WTC11 (cell line): ENCODE measurements at regions not wholly inside any gene's neighbourhood (a gene's known extent, or its start where the extent isn't known, plus 50 kb on each side); places are given as distances from the start of the nearest gene placed in this dataset.

Experiments used
- ATAC-seq: fragments of 200-7000 bp; cut with Tn5 transposase; 2 replicates; pipeline ENCODE4 v1.10.0; 2021; ENCODE audit warnings: mild to moderate bottlenecking, moderate library complexity
- CTCF ChIA-PET: fragments of 300-600 bp; sonication (Branson Sonifier 250); formaldehyde crosslinking; loops from one replicate; lab custom pipeline; 2021; ENCODE audit warnings: antibody characterized with exemption; lab: Charles Lee
- POLR2A ChIA-PET: fragments of 350-600 bp; sonication (Branson Sonifier 250); formaldehyde crosslinking; loops from one replicate; lab custom pipeline; 2021; ENCODE audit warnings: antibody characterized with exemption; lab: Charles Lee
- DNase-seq: peaks from one replicate; pipeline ENCODE4 v3.0.0; 2021; ENCODE audit warnings: low spot score
- H3K27ac Mint-ChIP-seq: 2 replicates; pipeline ENCODE4 v1.8.0; 2021; ENCODE audit warnings: mixed read lengths
- H3K27me3 Mint-ChIP-seq: 2 replicates; pipeline ENCODE4 v1.8.0; 2021; ENCODE audit warnings: low read depth, mild to moderate bottlenecking, moderate library complexity, mixed read lengths
- H3K36me3 Mint-ChIP-seq: 2 replicates; pipeline ENCODE4 v1.8.0; 2021; ENCODE audit warnings: mixed read lengths
- H3K4me1 Mint-ChIP-seq: 2 replicates; pipeline ENCODE4 v1.8.0; 2022; ENCODE audit warnings: mixed read lengths
- H3K4me3 Mint-ChIP-seq: 2 replicates; pipeline ENCODE4 v1.8.0; 2021; ENCODE audit warnings: mild to moderate bottlenecking, moderate library complexity, mixed read lengths
- H3K9me3 Mint-ChIP-seq: 2 replicates; pipeline ENCODE4 v1.8.0; 2021; ENCODE audit warnings: mixed read lengths
- EMX1 ChIP-seq: fragments of 250-450 bp; sonication (Bioruptor Pico); IDR thresholded peaks from 2 replicates; pipeline ENCODE4 v1.8.0; 2021; ENCODE audit warnings: mild to moderate bottlenecking
- ESRRA ChIP-seq: sonication (generic); formaldehyde crosslinking; IDR thresholded peaks from 2 replicates; pipeline ENCODE4 v1.8.1; 2022; ENCODE audit warnings: mild to moderate bottlenecking, missing genetic modification reagents, borderline replicate concordance
- ETV6 ChIP-seq: sonication (generic); formaldehyde crosslinking; IDR thresholded peaks from 2 replicates; pipeline ENCODE4 v1.8.1; 2022; ENCODE audit warnings: mild to moderate bottlenecking, missing genetic modification reagents
- IRF2 ChIP-seq: sonication (generic); formaldehyde crosslinking; IDR thresholded peaks from 2 replicates; pipeline ENCODE4 v1.8.0; 2022; ENCODE audit warnings: low read depth, missing genetic modification reagents, borderline replicate concordance
- JAZF1 ChIP-seq: fragments of 250-450 bp; sonication (Bioruptor Pico); IDR thresholded peaks from 2 replicates; pipeline ENCODE4 v1.9.0; 2021; ENCODE audit warnings: moderate library complexity, mild to moderate bottlenecking, inconsistent platforms
- MYBL2 ChIP-seq: sonication (generic); formaldehyde crosslinking; IDR thresholded peaks from 2 replicates; pipeline ENCODE4 v1.8.1; 2023; ENCODE audit warnings: mild to moderate bottlenecking, moderate library complexity, missing genetic modification reagents
- NFE2L1 ChIP-seq: sonication (generic); formaldehyde crosslinking; IDR thresholded peaks from 2 replicates; pipeline ENCODE4 v1.8.1; 2023; ENCODE audit warnings: missing genetic modification reagents
- ZNF423 ChIP-seq: fragments of 250-450 bp; sonication (Bioruptor Pico); IDR thresholded peaks from 2 replicates; pipeline ENCODE4 v2.1.2; 2022; ENCODE audit warnings: mild to moderate bottlenecking, moderate library complexity
- TF ChIP-seq, protein P1 (sequence below): fragments of 250-450 bp; sonication (Bioruptor Pico); conservative IDR thresholded peaks from 2 replicates; pipeline ENCODE4 v1.9.0; 2021; ENCODE audit warnings: mild to moderate bottlenecking
- TF ChIP-seq, protein P2 (sequence below): sonication (generic); formaldehyde crosslinking; IDR thresholded peaks from 2 replicates; pipeline ENCODE4 v1.8.0; 2022; ENCODE audit warnings: mild to moderate bottlenecking, missing genetic modification reagents
- TF ChIP-seq, protein P3 (sequence below): sonication (generic); formaldehyde crosslinking; IDR thresholded peaks from 2 replicates; pipeline ENCODE4 v1.8.0; 2023; ENCODE audit warnings: mild to moderate bottlenecking, missing genetic modification reagents
- TF ChIP-seq, protein P4 (sequence below): sonication (generic); formaldehyde crosslinking; IDR thresholded peaks from 2 replicates; pipeline ENCODE4 v1.8.0; 2022; ENCODE audit warnings: mild to moderate bottlenecking, missing genetic modification reagents
- TF ChIP-seq, protein P5 (sequence below): fragments of 250-450 bp; sonication (Bioruptor Pico); IDR thresholded peaks from 2 replicates; pipeline ENCODE4 v1.9.0; 2021; ENCODE audit warnings: mild to moderate bottlenecking, borderline replicate concordance
- TF ChIP-seq, protein P6 (sequence below): fragments of 250-450 bp; sonication (Bioruptor Pico); IDR thresholded peaks from 2 replicates; pipeline ENCODE4 v1.9.0; 2021; ENCODE audit warnings: mild to moderate bottlenecking

DNA sequence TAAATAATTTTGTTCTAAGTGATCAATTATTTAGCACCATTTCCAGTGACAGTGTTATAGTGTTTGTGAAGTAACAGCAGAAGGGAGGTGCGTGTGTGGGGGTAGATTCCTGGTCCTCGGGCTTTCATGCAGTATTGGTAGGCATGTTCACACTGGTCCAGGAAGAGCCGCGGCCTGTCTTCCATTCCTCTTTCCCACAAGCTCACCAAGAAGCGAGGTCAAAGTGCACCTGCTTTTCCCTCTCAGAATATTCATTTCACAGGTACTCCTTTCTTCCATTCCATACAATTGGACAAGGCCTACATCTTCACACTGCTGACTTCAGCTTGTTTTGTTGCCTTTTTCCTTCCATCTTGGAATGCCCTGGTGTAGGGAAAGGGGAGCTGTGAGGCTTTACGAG is 151.8 kb upstream of the CELF2 start:
- Mint-ChIP-seq H3K36me3 (no peaks in the 10 kb centered on the region), H3K4me3 (no peak overlapping the region), H3K9me3 (no peaks in the 10 kb centered on the region), H3K4me1 (peaks cover 8% of the 10 kb centered on the region), H3K27ac (no peak overlapping the region), H3K27me3 (no peaks in the 10 kb centered on the region)
- ChIA-PET POLR2A (no interaction called here), CTCF (no interaction called here)
- DNase-seq: no peak
- TF ChIP-seq, protein P1, sequence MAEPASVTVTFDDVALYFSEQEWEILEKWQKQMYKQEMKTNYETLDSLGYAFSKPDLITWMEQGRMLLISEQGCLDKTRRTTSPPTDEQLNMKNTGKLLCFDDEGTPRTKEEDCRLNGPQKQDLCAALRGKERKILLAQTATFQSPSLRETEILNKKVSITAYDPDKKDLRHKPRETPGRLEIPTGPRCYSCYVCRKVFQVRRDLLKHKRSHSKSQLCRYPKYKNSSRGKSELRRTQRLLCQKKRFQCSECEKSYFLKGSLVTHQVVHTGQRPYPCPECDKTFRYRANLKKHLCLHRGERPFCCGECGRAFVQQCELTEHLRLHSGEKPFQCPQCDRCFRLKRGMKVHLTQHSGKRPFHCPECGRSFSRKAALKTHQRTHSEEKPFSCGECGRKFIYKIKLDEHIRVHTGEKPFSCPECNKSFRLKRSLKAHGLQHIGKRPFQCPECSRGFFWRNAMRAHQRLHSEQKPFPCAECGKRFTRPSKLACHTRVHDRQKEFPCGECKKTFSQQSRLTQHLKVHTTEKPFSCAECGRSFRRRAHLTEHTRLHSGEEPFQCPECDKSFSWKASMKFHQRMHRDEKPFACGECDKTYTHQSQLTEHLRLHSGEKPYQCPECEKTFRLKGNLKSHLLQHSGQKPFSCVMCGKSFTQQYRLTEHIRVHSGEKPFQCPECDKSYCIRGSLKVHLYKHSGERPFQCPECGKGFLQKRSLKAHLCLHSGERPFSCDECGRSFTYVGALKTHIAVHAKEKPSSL (CRISPR knock-in tag): no peak
- TF ChIP-seq ETV6 (no peak), JAZF1 (CRISPR knock-in tag) (no peak), ZNF423 (CRISPR knock-in tag) (no peak), MYBL2 (CRISPR knock-in tag) (no peak), IRF2 (no peak), EMX1 (no peak), ESRRA (CRISPR knock-in tag) (no peak), NFE2L1 (no peak)
- TF ChIP-seq, protein P2, sequence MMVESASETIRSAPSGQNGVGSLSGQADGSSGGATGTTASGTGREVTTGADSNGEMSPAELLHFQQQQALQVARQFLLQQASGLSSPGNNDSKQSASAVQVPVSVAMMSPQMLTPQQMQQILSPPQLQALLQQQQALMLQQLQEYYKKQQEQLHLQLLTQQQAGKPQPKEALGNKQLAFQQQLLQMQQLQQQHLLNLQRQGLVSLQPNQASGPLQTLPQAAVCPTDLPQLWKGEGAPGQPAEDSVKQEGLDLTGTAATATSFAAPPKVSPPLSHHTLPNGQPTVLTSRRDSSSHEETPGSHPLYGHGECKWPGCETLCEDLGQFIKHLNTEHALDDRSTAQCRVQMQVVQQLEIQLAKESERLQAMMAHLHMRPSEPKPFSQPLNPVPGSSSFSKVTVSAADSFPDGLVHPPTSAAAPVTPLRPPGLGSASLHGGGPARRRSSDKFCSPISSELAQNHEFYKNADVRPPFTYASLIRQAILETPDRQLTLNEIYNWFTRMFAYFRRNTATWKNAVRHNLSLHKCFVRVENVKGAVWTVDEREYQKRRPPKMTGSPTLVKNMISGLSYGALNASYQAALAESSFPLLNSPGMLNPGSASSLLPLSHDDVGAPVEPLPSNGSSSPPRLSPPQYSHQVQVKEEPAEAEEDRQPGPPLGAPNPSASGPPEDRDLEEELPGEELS (CRISPR knock-in tag): no peak
- TF ChIP-seq, protein P3, sequence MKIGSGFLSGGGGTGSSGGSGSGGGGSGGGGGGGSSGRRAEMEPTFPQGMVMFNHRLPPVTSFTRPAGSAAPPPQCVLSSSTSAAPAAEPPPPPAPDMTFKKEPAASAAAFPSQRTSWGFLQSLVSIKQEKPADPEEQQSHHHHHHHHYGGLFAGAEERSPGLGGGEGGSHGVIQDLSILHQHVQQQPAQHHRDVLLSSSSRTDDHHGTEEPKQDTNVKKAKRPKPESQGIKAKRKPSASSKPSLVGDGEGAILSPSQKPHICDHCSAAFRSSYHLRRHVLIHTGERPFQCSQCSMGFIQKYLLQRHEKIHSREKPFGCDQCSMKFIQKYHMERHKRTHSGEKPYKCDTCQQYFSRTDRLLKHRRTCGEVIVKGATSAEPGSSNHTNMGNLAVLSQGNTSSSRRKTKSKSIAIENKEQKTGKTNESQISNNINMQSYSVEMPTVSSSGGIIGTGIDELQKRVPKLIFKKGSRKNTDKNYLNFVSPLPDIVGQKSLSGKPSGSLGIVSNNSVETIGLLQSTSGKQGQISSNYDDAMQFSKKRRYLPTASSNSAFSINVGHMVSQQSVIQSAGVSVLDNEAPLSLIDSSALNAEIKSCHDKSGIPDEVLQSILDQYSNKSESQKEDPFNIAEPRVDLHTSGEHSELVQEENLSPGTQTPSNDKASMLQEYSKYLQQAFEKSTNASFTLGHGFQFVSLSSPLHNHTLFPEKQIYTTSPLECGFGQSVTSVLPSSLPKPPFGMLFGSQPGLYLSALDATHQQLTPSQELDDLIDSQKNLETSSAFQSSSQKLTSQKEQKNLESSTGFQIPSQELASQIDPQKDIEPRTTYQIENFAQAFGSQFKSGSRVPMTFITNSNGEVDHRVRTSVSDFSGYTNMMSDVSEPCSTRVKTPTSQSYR: no peak
- TF ChIP-seq, protein P4, sequence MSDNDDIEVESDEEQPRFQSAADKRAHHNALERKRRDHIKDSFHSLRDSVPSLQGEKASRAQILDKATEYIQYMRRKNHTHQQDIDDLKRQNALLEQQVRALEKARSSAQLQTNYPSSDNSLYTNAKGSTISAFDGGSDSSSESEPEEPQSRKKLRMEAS (CRISPR knock-in tag): no peak
- TF ChIP-seq, protein P5, sequence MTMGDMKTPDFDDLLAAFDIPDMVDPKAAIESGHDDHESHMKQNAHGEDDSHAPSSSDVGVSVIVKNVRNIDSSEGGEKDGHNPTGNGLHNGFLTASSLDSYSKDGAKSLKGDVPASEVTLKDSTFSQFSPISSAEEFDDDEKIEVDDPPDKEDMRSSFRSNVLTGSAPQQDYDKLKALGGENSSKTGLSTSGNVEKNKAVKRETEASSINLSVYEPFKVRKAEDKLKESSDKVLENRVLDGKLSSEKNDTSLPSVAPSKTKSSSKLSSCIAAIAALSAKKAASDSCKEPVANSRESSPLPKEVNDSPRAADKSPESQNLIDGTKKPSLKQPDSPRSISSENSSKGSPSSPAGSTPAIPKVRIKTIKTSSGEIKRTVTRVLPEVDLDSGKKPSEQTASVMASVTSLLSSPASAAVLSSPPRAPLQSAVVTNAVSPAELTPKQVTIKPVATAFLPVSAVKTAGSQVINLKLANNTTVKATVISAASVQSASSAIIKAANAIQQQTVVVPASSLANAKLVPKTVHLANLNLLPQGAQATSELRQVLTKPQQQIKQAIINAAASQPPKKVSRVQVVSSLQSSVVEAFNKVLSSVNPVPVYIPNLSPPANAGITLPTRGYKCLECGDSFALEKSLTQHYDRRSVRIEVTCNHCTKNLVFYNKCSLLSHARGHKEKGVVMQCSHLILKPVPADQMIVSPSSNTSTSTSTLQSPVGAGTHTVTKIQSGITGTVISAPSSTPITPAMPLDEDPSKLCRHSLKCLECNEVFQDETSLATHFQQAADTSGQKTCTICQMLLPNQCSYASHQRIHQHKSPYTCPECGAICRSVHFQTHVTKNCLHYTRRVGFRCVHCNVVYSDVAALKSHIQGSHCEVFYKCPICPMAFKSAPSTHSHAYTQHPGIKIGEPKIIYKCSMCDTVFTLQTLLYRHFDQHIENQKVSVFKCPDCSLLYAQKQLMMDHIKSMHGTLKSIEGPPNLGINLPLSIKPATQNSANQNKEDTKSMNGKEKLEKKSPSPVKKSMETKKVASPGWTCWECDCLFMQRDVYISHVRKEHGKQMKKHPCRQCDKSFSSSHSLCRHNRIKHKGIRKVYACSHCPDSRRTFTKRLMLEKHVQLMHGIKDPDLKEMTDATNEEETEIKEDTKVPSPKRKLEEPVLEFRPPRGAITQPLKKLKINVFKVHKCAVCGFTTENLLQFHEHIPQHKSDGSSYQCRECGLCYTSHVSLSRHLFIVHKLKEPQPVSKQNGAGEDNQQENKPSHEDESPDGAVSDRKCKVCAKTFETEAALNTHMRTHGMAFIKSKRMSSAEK (CRISPR knock-in tag): no peak
- TF ChIP-seq, protein P6, sequence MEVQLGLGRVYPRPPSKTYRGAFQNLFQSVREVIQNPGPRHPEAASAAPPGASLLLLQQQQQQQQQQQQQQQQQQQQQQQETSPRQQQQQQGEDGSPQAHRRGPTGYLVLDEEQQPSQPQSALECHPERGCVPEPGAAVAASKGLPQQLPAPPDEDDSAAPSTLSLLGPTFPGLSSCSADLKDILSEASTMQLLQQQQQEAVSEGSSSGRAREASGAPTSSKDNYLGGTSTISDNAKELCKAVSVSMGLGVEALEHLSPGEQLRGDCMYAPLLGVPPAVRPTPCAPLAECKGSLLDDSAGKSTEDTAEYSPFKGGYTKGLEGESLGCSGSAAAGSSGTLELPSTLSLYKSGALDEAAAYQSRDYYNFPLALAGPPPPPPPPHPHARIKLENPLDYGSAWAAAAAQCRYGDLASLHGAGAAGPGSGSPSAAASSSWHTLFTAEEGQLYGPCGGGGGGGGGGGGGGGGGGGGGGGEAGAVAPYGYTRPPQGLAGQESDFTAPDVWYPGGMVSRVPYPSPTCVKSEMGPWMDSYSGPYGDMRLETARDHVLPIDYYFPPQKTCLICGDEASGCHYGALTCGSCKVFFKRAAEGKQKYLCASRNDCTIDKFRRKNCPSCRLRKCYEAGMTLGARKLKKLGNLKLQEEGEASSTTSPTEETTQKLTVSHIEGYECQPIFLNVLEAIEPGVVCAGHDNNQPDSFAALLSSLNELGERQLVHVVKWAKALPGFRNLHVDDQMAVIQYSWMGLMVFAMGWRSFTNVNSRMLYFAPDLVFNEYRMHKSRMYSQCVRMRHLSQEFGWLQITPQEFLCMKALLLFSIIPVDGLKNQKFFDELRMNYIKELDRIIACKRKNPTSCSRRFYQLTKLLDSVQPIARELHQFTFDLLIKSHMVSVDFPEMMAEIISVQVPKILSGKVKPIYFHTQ (CRISPR knock-in tag): no peak
- ATAC-seq: no peak
